ENCODE measurements at regions not wholly inside any gene's neighbourhood (a gene's known extent, or its start where the extent isn't known, plus 50 kb on each side); places are given as distances from the start of the nearest gene placed in this dataset.

- ATAC-seq: no peak
These were observed 98.9 kb upstream of the SLC5A9 start for GRCh38 chr1:48123647-48124046.

GRCh38 chr1:48121955-48122354 lies 100.6 kb upstream of the SLC5A9 start:
- no peak for TF ChIP-seq SNAI2 (CRISPR knock-in tag; IDR thresholded peaks at IDR 0.05)
- no peak for TF ChIP-seq OSR1 (CRISPR knock-in tag; IDR thresholded peaks at IDR 0.05)
- no peak for TF ChIP-seq ZNF70 (CRISPR knock-in tag; IDR thresholded peaks at IDR 0.05)
- no peak for ATAC-seq

More at GRCh38 chr1:48123647-48124046, 98.9 kb upstream of the SLC5A9 start:
- TF ChIP-seq CSRNP3 (CRISPR knock-in tag; IDR thresholded peaks at IDR 0.05) (no peak), ESRRG (CRISPR knock-in tag; IDR thresholded peaks at IDR 0.05) (no peak), CSDC2 (CRISPR knock-in tag; IDR thresholded peaks at IDR 0.05) (no peak), ZFP30 (CRISPR knock-in tag; IDR thresholded peaks at IDR 0.05) (no peak), ZNF8 (CRISPR knock-in tag; IDR thresholded peaks at IDR 0.05) (no peak), PATZ1 (CRISPR knock-in tag; IDR thresholded peaks at IDR 0.05; ENCODE audit: borderline replicate concordance) (no peak), PPARA (CRISPR knock-in tag; IDR thresholded peaks at IDR 0.05; ENCODE audit: borderline replicate concordance) (no peak), TOX (CRISPR knock-in tag; IDR thresholded peaks at IDR 0.05; ENCODE audit: borderline replicate concordance) (no peak), ZNF70 (CRISPR knock-in tag; IDR thresholded peaks at IDR 0.05) (no peak), ARNTL (CRISPR knock-in tag; IDR thresholded peaks at IDR 0.05; ENCODE audit: borderline replicate concordance, low read depth) (no peak), BACH2 (CRISPR knock-in tag; IDR thresholded peaks at IDR 0.05; ENCODE audit: borderline replicate concordance) (no peak), GLIS3 (CRISPR knock-in tag; IDR thresholded peaks at IDR 0.05) (no peak), POU6F1 (CRISPR knock-in tag; IDR thresholded peaks at IDR 0.05; ENCODE audit: borderline replicate concordance, low read depth) (no peak), ZC3H10 (CRISPR knock-in tag; IDR thresholded peaks at IDR 0.05) (no peak), SNAI2 (CRISPR knock-in tag; IDR thresholded peaks at IDR 0.05) (no peak), RARB (CRISPR knock-in tag; IDR thresholded peaks at IDR 0.05) (no peak), OSR1 (CRISPR knock-in tag; IDR thresholded peaks at IDR 0.05) (no peak), TCF4 (CRISPR knock-in tag; IDR thresholded peaks at IDR 0.05; ENCODE audit: borderline replicate concordance) (no peak), ZNF565 (CRISPR knock-in tag; conservative IDR thresholded peaks at IDR 0.05; ENCODE audit: low read depth) (no peak), ZFP3 (CRISPR knock-in tag; IDR thresholded peaks at IDR 0.05) (no peak)

GRCh38 chr1:48120621-48121020 lies 101.9 kb upstream of the SLC5A9 start:
- no peak for ATAC-seq
- no peak for TF ChIP-seq CSDC2 (CRISPR knock-in tag; IDR thresholded peaks at IDR 0.05)
- TF ChIP-seq TCF4 (CRISPR knock-in tag; IDR thresholded peaks at IDR 0.05; ENCODE audit: borderline replicate concordance): no peak
- TF ChIP-seq POU6F1 (CRISPR knock-in tag; IDR thresholded peaks at IDR 0.05; ENCODE audit: borderline replicate concordance, low read depth): no peak
- TF ChIP-seq PPARA (CRISPR knock-in tag; IDR thresholded peaks at IDR 0.05; ENCODE audit: borderline replicate concordance): no peak
- no peak for TF ChIP-seq TSHZ2 (CRISPR knock-in tag; IDR thresholded peaks at IDR 0.05)
- no peak for TF ChIP-seq ZNF565 (CRISPR knock-in tag; conservative IDR thresholded peaks at IDR 0.05; ENCODE audit: low read depth)
- TF ChIP-seq ZC3H10 (CRISPR knock-in tag; IDR thresholded peaks at IDR 0.05): no peak
- TF ChIP-seq BACH2 (CRISPR knock-in tag; IDR thresholded peaks at IDR 0.05; ENCODE audit: borderline replicate concordance): no peak
- no peak for TF ChIP-seq TOX (CRISPR knock-in tag; IDR thresholded peaks at IDR 0.05; ENCODE audit: borderline replicate concordance)
- TF ChIP-seq OSR1 (CRISPR knock-in tag; IDR thresholded peaks at IDR 0.05): no peak

Measured in SK-N-SH treated with all-trans-retinoic acid at 6 μM for 48 hours (cell line).